ENCODE measurements at regions not wholly inside any gene's neighbourhood (a gene's known extent, or its start where the extent isn't known, plus 50 kb on each side); places are given as distances from the start of the nearest gene placed in this dataset.

DNA sequence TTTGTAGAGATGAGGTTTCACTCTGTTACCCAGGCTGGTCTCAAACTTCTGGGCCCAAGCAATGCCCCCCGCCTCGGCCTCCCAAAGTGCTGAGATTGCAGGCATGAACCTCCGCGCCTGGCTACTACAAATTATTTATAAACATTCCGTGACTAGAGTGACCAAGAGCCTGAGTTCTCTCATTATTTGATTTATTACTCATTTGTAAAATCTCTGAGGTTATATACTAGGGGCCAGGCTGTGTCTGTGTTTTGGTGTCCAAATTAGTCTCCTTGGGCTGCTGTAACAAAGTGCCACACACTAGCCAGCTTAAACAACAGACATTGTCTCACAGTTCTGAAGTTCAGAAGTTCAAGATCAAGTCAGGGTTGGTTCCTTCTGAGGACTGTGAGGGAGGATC is 70.8 kb upstream of the ELAC2 start:
- H3K4me3 ChIP-seq (ENCODE audit: low read depth, low read length) = no peak overlapping the region
- TF ChIP-seq, protein P1, sequence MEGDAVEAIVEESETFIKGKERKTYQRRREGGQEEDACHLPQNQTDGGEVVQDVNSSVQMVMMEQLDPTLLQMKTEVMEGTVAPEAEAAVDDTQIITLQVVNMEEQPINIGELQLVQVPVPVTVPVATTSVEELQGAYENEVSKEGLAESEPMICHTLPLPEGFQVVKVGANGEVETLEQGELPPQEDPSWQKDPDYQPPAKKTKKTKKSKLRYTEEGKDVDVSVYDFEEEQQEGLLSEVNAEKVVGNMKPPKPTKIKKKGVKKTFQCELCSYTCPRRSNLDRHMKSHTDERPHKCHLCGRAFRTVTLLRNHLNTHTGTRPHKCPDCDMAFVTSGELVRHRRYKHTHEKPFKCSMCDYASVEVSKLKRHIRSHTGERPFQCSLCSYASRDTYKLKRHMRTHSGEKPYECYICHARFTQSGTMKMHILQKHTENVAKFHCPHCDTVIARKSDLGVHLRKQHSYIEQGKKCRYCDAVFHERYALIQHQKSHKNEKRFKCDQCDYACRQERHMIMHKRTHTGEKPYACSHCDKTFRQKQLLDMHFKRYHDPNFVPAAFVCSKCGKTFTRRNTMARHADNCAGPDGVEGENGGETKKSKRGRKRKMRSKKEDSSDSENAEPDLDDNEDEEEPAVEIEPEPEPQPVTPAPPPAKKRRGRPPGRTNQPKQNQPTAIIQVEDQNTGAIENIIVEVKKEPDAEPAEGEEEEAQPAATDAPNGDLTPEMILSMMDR (IDR thresholded peaks at IDR 0.05; ENCODE audit: low read depth, low read length, missing control alignments) = no peak
- in situ Hi-C loops (cut with HindIII; ENCODE audit: low sequenced_read_pairs) = no loop called here
- DNase-seq (ENCODE audit: low read depth) = no peak

DNA sequence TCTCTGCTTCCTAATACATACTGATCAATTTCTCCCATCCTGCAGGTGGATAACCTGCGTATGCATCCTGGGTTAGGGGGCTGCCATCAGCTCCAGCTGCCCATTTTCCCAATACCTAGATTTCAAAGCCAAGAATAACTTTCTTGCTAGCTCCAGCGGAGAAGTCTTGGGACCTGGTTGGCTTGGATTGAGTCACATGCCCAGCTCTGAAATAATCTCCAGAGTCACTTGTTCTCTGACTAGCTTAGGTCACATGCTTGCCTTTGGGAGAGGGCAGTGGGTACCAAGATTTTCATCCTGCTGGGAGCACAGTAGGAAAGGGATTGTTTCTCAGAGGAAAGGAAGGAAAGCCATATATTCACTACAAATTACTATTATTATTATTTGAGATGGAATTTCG is 70.0 kb upstream of the ELAC2 start:
- DNase-seq (ENCODE audit: low read depth) = no peak
- TF ChIP-seq, protein P1 (IDR thresholded peaks at IDR 0.05; ENCODE audit: low read depth, low read length, missing control alignments) = no peak
- H3K4me3 ChIP-seq (ENCODE audit: low read depth, low read length) = no peak overlapping the region
- in situ Hi-C loops (cut with HindIII; ENCODE audit: low sequenced_read_pairs) = no loop called here

DNA sequence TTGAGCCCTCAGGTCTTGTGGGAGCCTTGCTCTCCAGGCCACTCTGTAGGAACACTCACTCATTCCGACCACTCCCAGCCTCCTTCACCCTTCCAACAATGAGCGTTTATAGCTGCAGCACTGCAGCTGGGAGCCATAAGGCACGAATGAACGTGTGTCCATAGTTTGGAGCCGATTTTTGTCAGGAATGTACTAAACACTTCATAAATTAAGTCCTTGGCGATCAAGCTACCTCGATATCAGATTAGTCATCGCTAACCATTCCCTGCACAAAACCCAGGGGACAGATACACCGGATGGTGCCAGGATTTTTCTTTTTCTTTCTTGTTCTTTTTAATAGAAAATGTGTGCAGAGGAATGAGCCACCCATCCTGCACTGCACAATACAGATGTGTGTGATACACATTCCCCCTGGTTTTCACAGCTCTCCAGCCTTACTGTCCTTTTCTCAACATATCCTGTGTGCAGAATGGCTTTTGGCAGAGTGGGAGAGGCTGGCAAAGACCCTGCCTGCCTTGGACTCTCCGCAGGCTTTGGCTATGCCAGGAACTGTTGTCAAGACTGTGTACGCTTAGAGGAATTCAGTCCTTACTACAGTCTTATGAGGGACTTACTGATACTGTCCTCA is 68.4 kb upstream of the ELAC2 start:
- in situ Hi-C loops (cut with HindIII; ENCODE audit: low sequenced_read_pairs) = no loop called here
- DNase-seq (ENCODE audit: low read depth) = no peak
- H3K4me3 ChIP-seq (ENCODE audit: low read depth, low read length) = no peak overlapping the region
- TF ChIP-seq, protein P1 (IDR thresholded peaks at IDR 0.05; ENCODE audit: low read depth, low read length, missing control alignments) = no peak

DNA sequence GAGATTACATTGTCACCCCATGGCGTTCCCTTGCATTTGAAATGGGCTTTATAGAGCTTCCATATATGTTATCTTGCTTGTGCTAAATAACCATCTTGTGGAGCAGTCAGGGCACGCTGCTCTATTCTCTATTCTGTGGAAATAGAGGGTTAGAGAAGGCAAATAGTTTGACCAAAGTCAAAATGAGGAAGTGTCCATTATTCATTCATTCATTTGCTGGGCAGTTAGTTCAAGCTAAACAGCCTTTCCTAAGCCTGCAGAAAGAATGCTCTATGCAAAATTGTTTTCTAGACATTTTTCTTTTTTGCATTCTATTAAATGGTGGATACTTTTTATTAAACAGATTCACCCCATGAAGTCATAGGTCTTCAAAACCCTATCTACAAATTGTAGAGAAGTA is 67.8 kb upstream of the ELAC2 start:
- TF ChIP-seq, protein P1 (IDR thresholded peaks at IDR 0.05; ENCODE audit: low read depth, low read length, missing control alignments) = no peak
- in situ Hi-C loops (cut with HindIII; ENCODE audit: low sequenced_read_pairs) = no loop called here
- no peak for DNase-seq (ENCODE audit: low read depth)
- no peak overlapping the region for H3K4me3 ChIP-seq (ENCODE audit: low read depth, low read length)

DNA sequence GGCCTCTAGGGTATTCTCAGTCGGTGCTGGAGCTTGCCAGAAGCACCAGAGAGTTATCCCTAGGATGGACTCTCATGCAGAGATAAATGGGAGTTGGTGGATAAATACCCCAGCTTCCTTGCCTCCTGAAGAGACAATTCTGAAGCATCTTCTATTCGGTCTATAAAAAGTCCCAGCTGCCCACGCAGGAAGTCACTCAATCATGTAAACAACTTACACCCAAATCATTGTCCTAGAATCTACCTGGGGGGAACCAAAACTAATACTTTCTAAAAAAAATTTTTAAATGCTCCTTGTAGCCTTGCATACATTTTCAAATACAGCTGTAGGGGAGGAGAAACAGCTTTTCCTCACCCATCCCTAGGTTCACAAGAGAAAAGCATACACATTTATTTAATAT is 66.6 kb upstream of the ELAC2 start:
- no peak overlapping the region for H3K4me3 ChIP-seq (ENCODE audit: low read depth, low read length)
- in situ Hi-C loops (cut with HindIII; ENCODE audit: low sequenced_read_pairs) = no loop called here
- no peak for DNase-seq (ENCODE audit: low read depth)
- TF ChIP-seq, protein P1 (IDR thresholded peaks at IDR 0.05; ENCODE audit: low read depth, low read length, missing control alignments) = no peak

DNA sequence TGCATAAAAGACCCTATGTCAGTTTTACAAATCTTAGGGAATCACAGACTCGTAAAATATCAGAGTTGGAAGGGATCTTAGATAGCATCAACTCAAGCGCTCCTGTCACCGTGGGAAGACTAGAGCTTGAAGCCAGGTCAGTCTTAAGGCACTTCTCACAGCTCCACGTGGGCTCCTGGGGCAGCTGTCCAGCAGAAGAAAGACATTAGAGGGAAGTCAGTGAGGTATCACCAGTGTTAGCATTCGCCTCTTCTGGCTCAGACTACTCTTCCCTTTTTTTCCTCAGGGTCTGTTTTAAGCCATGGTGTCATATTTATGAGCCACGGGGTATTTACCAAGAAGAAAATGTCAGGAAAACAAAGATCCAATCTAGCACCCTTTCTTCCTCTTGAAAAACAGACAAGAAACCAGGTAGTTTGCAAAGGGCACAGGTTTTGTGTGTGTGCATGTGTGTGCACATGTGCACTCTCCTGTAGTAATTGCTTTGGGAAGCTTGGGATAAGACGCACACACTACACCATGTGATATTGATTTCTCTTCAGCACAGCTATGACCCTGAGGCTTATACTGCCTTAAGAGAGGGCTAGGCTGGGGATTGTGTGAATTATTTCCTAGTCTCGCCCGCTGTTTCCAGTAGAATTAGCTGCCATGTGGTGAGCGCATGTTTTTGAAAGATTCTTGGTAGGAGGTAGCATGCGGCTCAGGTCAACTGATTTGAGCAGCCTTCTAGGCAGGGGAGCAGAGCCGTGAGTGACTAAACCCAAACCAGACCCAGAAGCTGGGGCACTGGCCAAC is 61.0 kb upstream of the ELAC2 start:
- no peak overlapping the region for H3K4me3 ChIP-seq (ENCODE audit: low read depth, low read length)
- no peak for DNase-seq (ENCODE audit: low read depth)
- TF ChIP-seq, protein P1 (IDR thresholded peaks at IDR 0.05; ENCODE audit: low read depth, low read length, missing control alignments) = no peak
- in situ Hi-C loops (cut with HindIII; ENCODE audit: low sequenced_read_pairs) = no loop called here

Data from astrocyte of the cerebellum (primary cell).